GM23338 (cell line): ENCODE measurements at regions not wholly inside any gene's neighbourhood (a gene's known extent, or its start where the extent isn't known, plus 50 kb on each side); places are given as distances from the start of the nearest gene placed in this dataset.

ENCODE experiments used
- ATAC-seq: fragments of 200-7000 bp; cut with Tn5 transposase; 3 replicates; pipeline ENCODE4 v1.9.1; 2020
- DNase-seq: peaks from one replicate; pipeline ENCODE4 v3.0.0-alpha.2; 2015; ENCODE audit warnings: low spot score
- H2AFZ ChIP-seq: fragments of 200-600 bp; sonication (generic); 2 replicates; pipeline ENCODE4 v1.8.0; 2016; ENCODE audit warnings: antibody characterized with exemption, mild to moderate bottlenecking, moderate library complexity
- H3F3A ChIP-seq: fragments of 200-600 bp; sonication (generic); replicated peaks from 2 replicates; pipeline ENCODE4 v1.8.0; 2017; ENCODE audit warnings: antibody characterized with exemption, mixed run types, low read depth
- H3K27ac ChIP-seq: fragments of 200-600 bp; sonication (generic); 2 replicates; pipeline ENCODE4 v1.6.1; 2016; ENCODE audit warnings: low read depth
- H3K27me3 ChIP-seq: fragments of 200-600 bp; sonication (generic); 2 replicates; pipeline ENCODE4 v1.8.0; 2016; ENCODE audit warnings: mild to moderate bottlenecking, mixed run types, moderate library complexity; ENCODE audit not compliant: insufficient read depth
- H3K36me3 ChIP-seq: fragments of 200-600 bp; sonication (generic); 2 replicates; pipeline ENCODE4 v1.8.0; 2016; ENCODE audit warnings: mild to moderate bottlenecking; ENCODE audit not compliant: insufficient read depth
- H3K4me1 ChIP-seq: fragments of 200-600 bp; sonication (generic); 2 replicates; pipeline ENCODE4 v1.8.0; 2016; ENCODE audit warnings: mild to moderate bottlenecking, moderate library complexity; ENCODE audit not compliant: insufficient read depth
- H3K4me2 ChIP-seq: fragments of 200-600 bp; sonication (generic); 2 replicates; pipeline ENCODE4 v1.7.1; 2017; ENCODE audit warnings: mixed run types
- H3K4me3 ChIP-seq: fragments of 200-600 bp; sonication (generic); 2 replicates; pipeline ENCODE4 v1.6.1; 2016; ENCODE audit warnings: mixed run types
- H3K79me2 ChIP-seq: fragments of 200-600 bp; sonication (generic); replicated peaks from 2 replicates; pipeline ENCODE4 v1.8.0; 2017; ENCODE audit warnings: mild to moderate bottlenecking; ENCODE audit not compliant: insufficient read depth
- H3K9me2 ChIP-seq: fragments of 200-600 bp; sonication (generic); 2 replicates; pipeline ENCODE4 v1.8.0; 2017; ENCODE audit not compliant: insufficient read depth
- H4K20me1 ChIP-seq: fragments of 200-600 bp; sonication (generic); replicated peaks from 2 replicates; pipeline ENCODE4 v1.8.0; 2017; ENCODE audit warnings: mild to moderate bottlenecking; ENCODE audit not compliant: insufficient read depth
- H3K27ac Mint-ChIP-seq: 2 replicates; pipeline ENCODE4 v1.8.0; 2020; ENCODE audit warnings: inconsistent platforms, mild to moderate bottlenecking, moderate library complexity, mixed read lengths
- H3K27me3 Mint-ChIP-seq: 3 replicates; pipeline ENCODE4 v1.8.0; 2022; ENCODE audit warnings: low read depth, mild to moderate bottlenecking, moderate library complexity, mixed read lengths, inconsistent platforms; ENCODE audit not compliant: insufficient read depth, poor library complexity
- H3K36me3 Mint-ChIP-seq: 3 replicates; pipeline ENCODE4 v1.8.0; 2021; ENCODE audit warnings: low read depth, mild to moderate bottlenecking, inconsistent platforms, moderate library complexity, mixed read lengths
- H3K4me1 Mint-ChIP-seq: 3 replicates; pipeline ENCODE4 v1.8.0; 2020; ENCODE audit warnings: mild to moderate bottlenecking, inconsistent platforms, mixed read lengths
- H3K4me3 Mint-ChIP-seq: 3 replicates; pipeline ENCODE4 v1.8.0; 2021; ENCODE audit warnings: moderate library complexity, mild to moderate bottlenecking, inconsistent platforms, mixed read lengths
- H3K9me3 Mint-ChIP-seq: 3 replicates; pipeline ENCODE4 v1.8.0; 2020; ENCODE audit warnings: moderate library complexity, mild to moderate bottlenecking, inconsistent platforms, mixed read lengths
- JUNB ChIP-seq: IDR thresholded peaks from one replicate; pipeline ENCODE4 v1.6.1; 2016; ENCODE audit warnings: antibody characterized with exemption; ENCODE audit not compliant: unreplicated experiment
- REST ChIP-seq: IDR thresholded peaks from one replicate; pipeline ENCODE4 v1.6.1; 2018; ENCODE audit warnings: antibody characterized with exemption; ENCODE audit not compliant: unreplicated experiment
- STAT1 ChIP-seq: IDR thresholded peaks from one replicate; pipeline ENCODE4 v1.6.1; 2016; ENCODE audit warnings: antibody characterized with exemption; ENCODE audit not compliant: unreplicated experiment
- ZNF331 ChIP-seq: fragments of 250-450 bp; sonication (Bioruptor Pico); IDR thresholded peaks from 2 replicates; pipeline ENCODE4 v1.5.0; 2020; ENCODE audit warnings: low read depth, mild to moderate bottlenecking, moderate library complexity
- ZNF462 ChIP-seq: fragments of 250-450 bp; sonication (Bioruptor Pico); IDR thresholded peaks from 2 replicates; pipeline ENCODE4 v1.5.0; 2020; ENCODE audit warnings: mild to moderate bottlenecking, moderate library complexity

GRCh38 chr2:120993661-120994060 is 258.0 kb downstream of the GLI2 start (continued):
- TF ChIP-seq REST (no peak), ZNF331 (CRISPR knock-in tag) (no peak), ZNF462 (CRISPR knock-in tag) (no peak)

GRCh38 chr2:120994301-120994995 is 258.8 kb downstream of the GLI2 start:
- no peak overlapping the region for H2AFZ ChIP-seq
- H3K4me1 ChIP-seq, result no peaks in the 10 kb centered on the region
- no peaks in the 10 kb centered on the region for H3K9me2 ChIP-seq
- Mint-ChIP-seq H3K4me3 (no peak overlapping the region), H3K27me3 (peaks cover 3% of the 10 kb centered on the region), H3K27ac (no peak overlapping the region), H3K9me3 (no peaks in the 10 kb centered on the region), H3K36me3 (peaks cover 19% of the 10 kb centered on the region), H3K4me1 (no peaks in the 10 kb centered on the region)
- no peaks in the 10 kb centered on the region for H3K27me3 ChIP-seq
- H3K36me3 ChIP-seq, result 0 out of 2 replicates have a peak, but pooled peaks cover 9% of the 10 kb centered on the region
- ATAC-seq (peak; percentile 22), DNase-seq (no peak)
- no peaks in the 10 kb centered on the region for H3F3A ChIP-seq
- no peak overlapping the region for H3K4me2 ChIP-seq
- no peaks in the 10 kb centered on the region; the same call in none of the 2 replicates for H4K20me1 ChIP-seq
- no peaks in the 10 kb centered on the region for H3K79me2 ChIP-seq
- no peak overlapping the region for H3K27ac ChIP-seq
- H3K4me3 ChIP-seq, result no peak overlapping the region
- TF ChIP-seq JUNB, result no peak
- TF ChIP-seq STAT1, result no peak
- TF ChIP-seq REST, result no peak
